CD4-positive, alpha-beta T cell treated with Interleukin-12 subunit alpha and Interleukin-12 subunit beta, for 1 hour (primary cell): ENCODE measurements at regions not wholly inside any gene's neighbourhood (a gene's known extent, or its start where the extent isn't known, plus 50 kb on each side); places are given as distances from the start of the nearest gene placed in this dataset.

Source experiments
- DNase-seq: peaks from one replicate; pipeline ENCODE4 v3.0.0-alpha.2; 2020

DNA sequence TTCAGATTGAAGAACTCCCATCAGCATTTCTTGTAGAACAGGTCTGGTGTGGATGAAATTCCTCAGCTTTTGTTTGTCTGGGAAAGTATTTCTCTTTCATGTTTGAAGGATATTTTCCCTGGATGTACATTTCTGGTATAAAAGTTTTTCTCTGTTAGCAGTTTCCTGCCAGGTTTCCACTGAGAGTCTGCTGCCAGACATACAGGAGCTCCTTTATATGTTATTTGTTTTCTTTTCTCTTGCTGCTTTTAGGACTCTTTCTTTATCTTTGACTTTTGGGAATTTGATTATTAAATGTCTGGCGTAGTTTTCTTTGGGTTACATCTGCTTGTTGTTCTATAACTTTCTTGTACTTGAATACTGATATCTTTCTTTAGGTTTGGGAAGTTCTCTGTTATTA, 486.5 kb downstream of the ARAP2 start:
- no peak for DNase-seq

DNA sequence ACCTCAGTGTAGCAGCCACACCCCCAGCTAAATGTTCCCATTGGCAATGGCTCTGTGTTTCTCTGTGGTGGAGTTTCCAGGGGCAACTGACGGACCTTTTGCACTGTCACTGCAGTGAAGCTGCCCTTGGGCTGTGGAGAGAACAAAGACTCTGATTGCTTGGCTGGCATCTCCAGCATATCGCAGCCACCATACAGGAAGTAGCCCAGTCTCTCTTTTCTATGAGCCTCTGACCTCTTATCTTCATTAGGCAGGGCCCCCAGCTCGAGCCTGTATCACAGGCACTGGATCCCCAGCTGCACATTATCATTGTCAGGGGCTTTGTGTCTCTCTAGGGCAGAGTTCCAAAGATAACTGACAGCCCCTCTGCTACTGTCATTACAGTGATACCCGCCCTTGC, 483.5 kb downstream of the ARAP2 start:
- no peak for DNase-seq

- DNase-seq: no peak
Observed at GRCh38 chr4:35771571-35771970, 472.7 kb downstream of the ARAP2 start.

DNA sequence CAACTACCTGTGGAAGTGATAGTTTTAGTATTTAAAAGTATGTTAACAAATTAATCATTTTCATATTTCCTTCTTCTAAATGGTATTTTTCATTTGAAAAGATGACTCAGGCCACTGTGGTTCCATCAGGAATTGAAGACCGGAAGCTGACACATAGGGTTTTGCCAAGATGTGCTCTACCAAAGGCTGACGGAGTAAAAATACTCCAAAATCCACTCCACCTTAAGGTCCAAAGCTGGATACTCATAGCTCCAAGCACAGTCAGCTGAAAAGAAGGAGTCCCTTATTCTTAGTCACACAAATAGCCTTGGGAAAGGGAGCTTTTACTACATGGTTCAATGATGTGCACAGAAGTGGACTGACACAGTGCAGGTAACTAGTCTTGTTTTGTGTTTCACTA, 472.0 kb downstream of the ARAP2 start:
- no peak for DNase-seq

DNA sequence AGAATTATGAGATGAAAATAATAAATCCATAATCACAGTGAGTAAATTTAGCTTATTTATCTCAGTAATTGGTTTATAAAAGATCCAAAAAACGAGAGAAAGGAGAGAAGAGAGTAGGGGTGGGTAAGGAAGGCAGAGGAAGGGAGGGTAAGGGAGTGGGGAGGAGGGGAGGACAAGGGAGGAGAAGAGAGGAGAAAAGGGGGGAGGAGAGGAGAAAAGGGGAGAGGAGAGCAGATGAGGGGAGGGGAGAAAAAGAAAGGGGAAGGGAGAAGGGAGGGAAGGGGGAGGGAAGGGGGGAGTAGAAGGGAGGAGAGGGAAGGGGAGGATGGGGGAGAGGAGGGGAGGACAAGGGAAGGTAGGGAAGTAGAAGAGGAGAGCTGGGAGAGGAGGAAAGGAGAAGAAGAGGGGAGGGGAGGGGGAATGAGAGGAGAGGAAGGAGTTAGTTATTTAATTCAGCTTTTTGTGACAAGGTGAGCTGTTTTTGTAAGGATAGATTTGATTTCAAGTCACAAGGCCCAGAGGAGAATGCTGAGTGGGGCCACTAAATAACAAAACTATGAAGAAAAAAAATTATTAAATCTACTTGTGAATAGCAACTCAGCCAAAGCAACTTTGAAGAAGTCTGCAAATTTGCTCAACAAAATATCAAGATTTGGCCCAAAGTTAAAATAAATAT, 454.3 kb downstream of the ARAP2 start:
- no peak for DNase-seq

- no peak for DNase-seq
Observed at GRCh38 chr4:35793045-35793722, 451.1 kb downstream of the ARAP2 start.

- DNase-seq: no peak
Observed at GRCh38 chr4:35793766-35794165, 450.5 kb downstream of the ARAP2 start.

GRCh38 chr4:35800669-35801068, 443.6 kb downstream of the ARAP2 start:
- DNase-seq: no peak

GRCh38 chr4:35802644-35803043, 441.7 kb downstream of the ARAP2 start:
- DNase-seq: no peak

DNA sequence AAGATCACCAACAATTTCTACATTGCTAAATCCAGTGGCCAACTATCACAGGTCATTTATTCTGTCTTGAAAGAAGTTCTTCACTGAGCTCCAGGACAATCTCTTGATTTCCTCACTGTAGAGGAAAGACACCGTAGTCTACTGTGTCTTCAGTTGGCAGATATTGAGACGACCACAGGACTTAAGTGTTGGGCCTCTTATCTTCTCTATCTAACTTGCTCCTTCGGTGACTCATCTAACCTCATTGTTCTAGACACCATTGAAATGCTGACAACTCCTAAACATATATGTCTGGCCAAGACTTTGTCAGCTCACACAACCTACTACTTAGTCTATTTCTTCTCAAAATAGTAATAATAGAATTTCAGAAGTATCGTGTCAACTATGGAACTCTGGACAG, 425.8 kb downstream of the ARAP2 start:
- no peak for DNase-seq

DNA sequence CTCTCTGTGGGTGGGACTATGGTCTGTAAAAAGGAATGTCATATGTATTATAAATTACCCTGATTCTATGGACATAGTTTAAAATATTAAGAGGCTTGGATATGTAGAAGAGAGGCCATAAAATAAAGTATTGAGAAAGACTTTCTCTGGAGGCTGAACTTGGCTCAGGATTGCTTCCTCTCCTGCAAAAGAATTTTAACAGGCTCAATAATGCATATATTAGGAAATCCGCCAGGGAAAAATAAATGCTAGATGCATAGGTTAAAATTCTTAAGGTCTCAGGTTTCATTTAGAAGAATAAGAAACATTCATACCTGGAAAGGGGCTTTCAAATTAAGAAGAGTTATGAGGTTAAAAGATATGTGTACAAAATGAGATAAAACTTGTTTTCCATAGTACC, 424.3 kb downstream of the ARAP2 start:
- no peak for DNase-seq

DNA sequence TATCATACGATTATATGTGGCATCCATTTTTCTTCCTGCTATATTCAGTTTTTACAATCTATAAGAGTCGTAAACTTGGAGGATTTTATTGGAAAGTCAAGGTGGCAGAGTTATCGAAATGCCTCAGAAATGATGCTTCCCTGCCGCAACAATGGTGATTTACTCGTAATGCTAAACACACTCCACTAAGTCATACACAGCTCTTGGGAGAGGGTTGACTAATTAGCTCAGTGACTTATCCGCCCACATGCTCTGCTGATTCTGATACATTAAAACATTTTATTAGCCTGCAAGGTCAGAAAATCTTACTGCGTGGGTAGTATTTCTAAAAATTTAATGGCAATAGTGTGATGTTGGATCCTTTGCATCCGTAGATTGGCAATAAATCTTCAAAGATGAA, 420.1 kb downstream of the ARAP2 start:
- no peak for DNase-seq

DNA sequence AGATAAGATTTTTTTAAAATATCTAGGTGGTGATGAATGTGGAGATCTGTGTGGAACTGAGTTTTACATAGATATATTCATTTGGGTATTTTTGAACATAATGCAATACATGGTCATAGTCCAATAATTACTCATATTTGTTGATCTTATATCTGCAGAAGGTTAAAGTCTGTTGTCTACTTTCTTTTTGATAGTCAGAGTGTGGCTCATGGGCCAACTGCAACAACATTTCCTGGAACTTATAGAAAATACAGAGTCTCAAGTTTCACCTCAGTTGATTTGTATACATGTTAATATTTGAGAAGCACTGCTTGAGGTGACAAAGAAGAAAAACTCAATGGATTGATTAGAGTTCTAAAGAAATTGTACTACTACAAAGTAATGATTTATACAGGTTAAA, 408.4 kb downstream of the ARAP2 start:
- no peak for DNase-seq

GRCh38 chr4:35836596-35836995, 407.7 kb downstream of the ARAP2 start:
- DNase-seq: no peak

- DNase-seq: no peak
Observed at GRCh38 chr4:35867057-35867456, 377.3 kb downstream of the ARAP2 start.

- no peak for DNase-seq
Observed at GRCh38 chr4:35872273-35872672, 372.0 kb downstream of the ARAP2 start.

- no peak for DNase-seq
Observed at GRCh38 chr4:35879479-35879878, 364.8 kb downstream of the ARAP2 start.

GRCh38 chr4:35883108-35883507, 361.2 kb downstream of the ARAP2 start:
- DNase-seq: no peak

- no peak for DNase-seq
Observed at GRCh38 chr4:35884714-35885480, 359.4 kb downstream of the ARAP2 start.

- DNase-seq: no peak
Observed at GRCh38 chr4:35897808-35898207, 346.5 kb downstream of the ARAP2 start.

DNA sequence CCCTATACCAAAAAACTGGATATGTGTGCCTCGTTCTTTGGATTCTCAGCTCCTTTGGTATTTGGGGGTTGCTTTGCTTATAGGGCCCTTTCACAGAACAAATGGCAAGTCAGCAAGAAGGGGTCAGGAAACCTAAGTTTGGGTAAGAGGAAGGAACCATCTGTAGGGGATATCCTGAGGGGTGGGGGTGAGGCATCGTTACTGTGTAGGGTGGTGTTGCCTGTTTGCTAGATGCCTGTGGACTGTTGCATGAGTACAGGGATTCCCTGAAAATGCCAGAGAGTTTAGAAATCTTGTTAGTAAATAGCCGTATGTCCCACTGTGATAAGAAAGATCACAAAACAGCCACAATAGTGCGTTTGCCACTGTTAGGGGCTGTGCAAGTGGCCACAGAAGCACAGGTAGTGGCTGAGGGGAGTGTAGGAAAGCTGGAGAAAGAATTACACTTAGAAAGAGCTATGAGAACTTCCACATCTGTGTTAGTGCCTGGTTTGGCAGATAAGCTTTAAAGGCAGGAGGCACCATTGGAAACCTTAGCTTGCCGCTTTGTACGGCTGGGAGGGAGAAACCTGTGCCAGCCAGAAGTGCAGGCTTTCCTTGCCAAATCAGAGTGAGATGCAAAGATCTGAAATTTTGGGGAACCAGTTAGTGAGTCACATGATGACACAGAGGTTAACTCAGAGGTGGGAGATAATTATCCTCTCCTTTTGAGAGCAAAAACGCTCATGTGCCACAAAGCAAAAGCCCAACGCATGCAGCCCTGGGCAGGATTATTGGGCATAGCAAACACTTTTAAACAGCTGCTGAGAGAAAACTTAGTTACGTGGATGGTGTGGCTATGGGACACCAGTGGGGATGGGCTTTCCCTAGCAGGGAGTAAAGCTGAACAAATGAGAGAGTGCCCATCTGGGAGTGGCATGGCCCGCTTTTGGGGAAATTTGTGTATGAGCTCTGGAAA, 343.7 kb downstream of the ARAP2 start:
- DNase-seq: no peak

GRCh38 chr4:35912174-35912573, 332.1 kb downstream of the ARAP2 start:
- no peak for DNase-seq

GRCh38 chr4:35918491-35918977, 325.8 kb downstream of the ARAP2 start:
- no peak for DNase-seq
